CD4-positive, alpha-beta T cell treated with Interleukin-1 beta for 1 hour (primary cell): ENCODE measurements at regions not wholly inside any gene's neighbourhood (a gene's known extent, or its start where the extent isn't known, plus 50 kb on each side); places are given as distances from the start of the nearest gene placed in this dataset.
"Not testable (repeated sequence)": the region's sequence is repeated elsewhere in the genome, so short reads cannot be mapped to it uniquely, and the experiment has no call there.

ENCODE experiments used
- DNase-seq, 2 donors: peaks; one replicate each; pipeline ENCODE4 v3.0.0-alpha.2; 2020 to 2022

GRCh38 chrX:4670606-4671005 lies 957.2 kb upstream of the PRKX start:
- DNase-seq, result no peak

- no peak for DNase-seq
These were observed 955.5 kb upstream of the PRKX start for GRCh38 chrX:4668802-4669536.

GRCh38 chrX:4663085-4663484 lies 949.6 kb upstream of the PRKX start:
- no peak for DNase-seq

GRCh38 chrX:4661771-4662170 lies 948.3 kb upstream of the PRKX start:
- no peak for DNase-seq

- no peak for DNase-seq
These were observed 943.0 kb upstream of the PRKX start for GRCh38 chrX:4656419-4656818.

- DNase-seq, result no peak
These were observed 942.3 kb upstream of the PRKX start for GRCh38 chrX:4655743-4656142.

GRCh38 chrX:4642114-4642513 lies 928.7 kb upstream of the PRKX start:
- no peak for DNase-seq

- no peak for DNase-seq
These were observed 924.6 kb upstream of the PRKX start for GRCh38 chrX:4638036-4638435.

GRCh38 chrX:4627414-4627813 lies 914.0 kb upstream of the PRKX start:
- no peak for DNase-seq

GRCh38 chrX:4622486-4623167 lies 909.2 kb upstream of the PRKX start:
- DNase-seq, result no peak

- DNase-seq, result not testable (repeated sequence)
These were observed 900.2 kb upstream of the PRKX start for GRCh38 chrX:4613651-4614050.

GRCh38 chrX:4588893-4589292 lies 875.4 kb upstream of the PRKX start:
- no peak for DNase-seq

GRCh38 chrX:4588466-4588865 lies 875.0 kb upstream of the PRKX start:
- no peak for DNase-seq

GRCh38 chrX:4588056-4588455 lies 874.6 kb upstream of the PRKX start:
- no peak for DNase-seq

GRCh38 chrX:4579999-4580398 lies 866.5 kb upstream of the PRKX start:
- DNase-seq, result no peak

GRCh38 chrX:4579480-4579879 lies 866.0 kb upstream of the PRKX start:
- DNase-seq, result no peak

- no peak for DNase-seq
These were observed 859.2 kb upstream of the PRKX start for GRCh38 chrX:4572691-4573090.

- DNase-seq, result no peak
These were observed 856.7 kb upstream of the PRKX start for GRCh38 chrX:4570151-4570550.

- no peak for DNase-seq
These were observed 846.7 kb upstream of the PRKX start for GRCh38 chrX:4560192-4560591.

GRCh38 chrX:4550018-4550417 lies 836.6 kb upstream of the PRKX start:
- DNase-seq, result no peak

GRCh38 chrX:4547213-4547836 lies 833.9 kb upstream of the PRKX start:
- peak; percentile 17 to 33 for DNase-seq

GRCh38 chrX:4546178-4546577 lies 832.7 kb upstream of the PRKX start:
- not testable (repeated sequence) for DNase-seq

- DNase-seq, result no peak
These were observed 814.8 kb upstream of the PRKX start for GRCh38 chrX:4528247-4528646.

- no peak for DNase-seq
These were observed 772.5 kb upstream of the PRKX start for GRCh38 chrX:4485912-4486311.
